OCI-LY7 (cell line): ENCODE measurements at regions not wholly inside any gene's neighbourhood (a gene's known extent, or its start where the extent isn't known, plus 50 kb on each side); places are given as distances from the start of the nearest gene placed in this dataset.

Source experiments
- BruUV-seq: library from RNA; stranded (reverse); fragments of 400-500 nt; replicated peaks from 2 replicates; lab custom pipeline; 2021; lab: Mats Ljungman, UMichigan
- CTCF ChIA-PET: fragments of 300-600 bp; sonication (Branson Sonifier 250); formaldehyde crosslinking; loops from one replicate; lab custom pipeline; 2022; ENCODE audit warnings: antibody characterized with exemption; ENCODE audit not compliant: unreplicated experiment; lab: Charles Lee
- POLR2A ChIA-PET: fragments of 300-600 bp; sonication (Branson Sonifier 250); formaldehyde crosslinking; loops from one replicate; lab custom pipeline; 2022; ENCODE audit warnings: antibody characterized with exemption; lab: Charles Lee
- DNase-seq: peaks from one replicate; pipeline ENCODE4 v3.0.0-alpha.2; 2015; ENCODE audit warnings: low spot score
- H2AFZ ChIP-seq: fragments of 200-600 bp; sonication (generic), shearing (Covaris generic); 2 replicates; pipeline ENCODE4 v1.6.1; 2014; ENCODE audit warnings: mild to moderate bottlenecking, antibody characterized with exemption, low read length, moderate library complexity
- H3K27ac ChIP-seq: fragments of 200-600 bp; sonication (generic); 2 replicates; pipeline ENCODE4 v1.5.1; 2014; ENCODE audit warnings: mixed run types, low read depth, mild to moderate bottlenecking, moderate library complexity, low read length, inconsistent platforms; ENCODE audit not compliant: poor library complexity, severe bottlenecking
- H3K36me3 ChIP-seq: fragments of 200-600 bp; sonication (generic); 2 replicates; pipeline ENCODE4 v1.6.1; 2014; ENCODE audit warnings: mild to moderate bottlenecking, antibody characterized with exemption, low read length, moderate library complexity, mixed read lengths; ENCODE audit not compliant: insufficient read depth
- H3K4me1 ChIP-seq: fragments of 200-600 bp; sonication (generic); 2 replicates; pipeline ENCODE4 v1.5.1; 2014; ENCODE audit warnings: mild to moderate bottlenecking, low read length; ENCODE audit not compliant: insufficient read depth, poor library complexity, severe bottlenecking
- H3K4me2 ChIP-seq: fragments of 200-600 bp; sonication (generic); 2 replicates; pipeline ENCODE4 v1.6.1; 2014; ENCODE audit warnings: mild to moderate bottlenecking, low read length
- H3K4me3 ChIP-seq: fragments of 200-600 bp; sonication (generic); 2 replicates; pipeline ENCODE4 v1.5.1; 2014; ENCODE audit warnings: mild to moderate bottlenecking, low read depth, low read length; ENCODE audit not compliant: poor library complexity, severe bottlenecking
- H3K79me2 ChIP-seq: fragments of 200-600 bp; sonication (generic); 2 replicates; pipeline ENCODE4 v1.6.1; 2016; ENCODE audit warnings: low read depth, mild to moderate bottlenecking, low read length, moderate library complexity, mixed read lengths; ENCODE audit not compliant: insufficient read depth
- H3K9me2 ChIP-seq: fragments of 200-600 bp; sonication (generic); 2 replicates; pipeline ENCODE4 v1.6.1; 2016; ENCODE audit warnings: mild to moderate bottlenecking, low read length, mixed read lengths; ENCODE audit not compliant: insufficient read depth
- H3K9me3 ChIP-seq: fragments of 200-600 bp; sonication (generic); 2 replicates; pipeline ENCODE4 v1.6.1; 2014; ENCODE audit warnings: mild to moderate bottlenecking, mixed run types, low read length, mixed read lengths
- H4K20me1 ChIP-seq: fragments of 200-600 bp; sonication (generic); 2 replicates; pipeline ENCODE4 v1.6.1; 2014; ENCODE audit warnings: mild to moderate bottlenecking, antibody characterized with exemption, low read length, moderate library complexity, mixed read lengths; ENCODE audit not compliant: insufficient read depth
- EZH2phosphoT487 ChIP-seq: fragments of 200-600 bp; sonication (generic); IDR thresholded peaks from 2 replicates; pipeline ENCODE4 v1.6.1; 2018; ENCODE audit warnings: low read depth, borderline replicate concordance, mild to moderate bottlenecking, mixed run types, antibody characterized with exemption, low read length, moderate library complexity, mixed read lengths
- intact Hi-C: fragments of 100-400 bp; cut with micrococcal nuclease; formaldehyde crosslinking; loops from one replicate; pipeline ENCODE4 v1.10.0; 2022; ENCODE audit not compliant: unreplicated experiment
- TF ChIP-seq, protein P1 (sequence below): fragments of 200-600 bp; sonication (generic); conservative IDR thresholded peaks from 2 replicates; pipeline ENCODE4 v1.5.1; 2014; ENCODE audit warnings: mild to moderate bottlenecking, antibody characterized with exemption, low read length, moderate library complexity, mixed read lengths

DNA sequence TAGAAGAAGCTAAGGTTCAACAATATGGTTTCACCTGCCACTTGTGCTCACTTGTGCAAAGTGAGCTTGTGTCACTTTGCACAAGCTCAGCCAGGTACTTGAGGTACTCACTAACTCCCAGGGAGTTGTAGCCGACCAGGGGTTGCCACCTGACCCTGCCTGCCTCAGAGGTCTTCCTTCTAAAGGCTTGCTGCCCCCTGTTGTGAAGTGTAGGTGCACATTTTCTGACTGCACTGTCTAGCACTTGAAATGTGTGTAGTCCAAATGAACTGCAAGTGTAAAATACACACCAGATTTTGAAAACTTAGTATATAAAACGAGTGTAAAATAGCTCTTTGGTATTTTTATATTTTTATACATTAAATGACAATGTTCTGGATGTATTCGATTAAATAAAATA lies 230.8 kb downstream of the DLEU7 start:
- peak overlapping the region; percentile 44 for H2AFZ ChIP-seq
- CTCF ChIA-PET: interaction anchor here (0.9 to 1.0 kb wide), 2 partner anchors 9 to 14 kb away, joined by 3 read pairs; no protein-coding TSS in a partner anchor
- intact Hi-C loops: no loop called here

DNA sequence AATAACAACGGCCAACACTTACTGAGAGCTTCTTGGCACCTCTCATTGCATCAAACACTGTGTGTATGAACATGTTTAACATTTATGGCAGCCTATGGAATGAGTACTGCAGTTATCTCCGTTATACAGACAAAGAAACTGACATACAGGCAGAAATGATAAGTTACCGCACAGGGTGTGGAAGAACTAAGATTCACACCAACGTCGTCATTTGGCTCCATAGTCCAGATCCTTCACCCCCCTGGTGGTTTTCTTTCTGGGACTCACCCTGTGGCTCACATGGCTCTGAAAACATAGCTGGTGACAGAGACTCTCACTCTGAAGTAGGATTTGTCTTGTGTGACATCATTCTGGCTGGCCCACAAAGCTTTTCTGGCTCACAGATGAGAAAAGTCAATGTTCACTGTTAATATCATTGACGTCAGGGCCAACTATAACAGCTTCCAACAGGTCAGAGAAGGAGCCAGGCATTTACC lies 230.1 kb downstream of the DLEU7 start:
- ChIA-PET POLR2A (interaction anchor here (1.5 kb wide), 1 partner anchor 9 kb away, joined by 4 read pairs; no protein-coding TSS in a partner anchor), CTCF (interaction anchor here (0.5 to 0.9 kb wide), 2 partner anchors 9 to 14 kb away, joined by 3 read pairs; no protein-coding TSS in a partner anchor)
- Histone ChIP-seq H2AFZ (no peak overlapping the region), H3K27ac (no peak overlapping the region), H3K4me3 (no peak overlapping the region), H3K79me2 (no peaks in the 10 kb centered on the region), H3K9me2 (no peaks in the 10 kb centered on the region), H4K20me1 (no peaks in the 10 kb centered on the region), H3K36me3 (no peaks in the 10 kb centered on the region), H3K4me2 (no peak overlapping the region), H3K9me3 (no peaks in the 10 kb centered on the region), H3K4me1 (peaks cover 33% of the 10 kb centered on the region)
- DNase-seq: no peak
- TF ChIP-seq EZH2phosphoT487: no peak
- TF ChIP-seq, protein P1, sequence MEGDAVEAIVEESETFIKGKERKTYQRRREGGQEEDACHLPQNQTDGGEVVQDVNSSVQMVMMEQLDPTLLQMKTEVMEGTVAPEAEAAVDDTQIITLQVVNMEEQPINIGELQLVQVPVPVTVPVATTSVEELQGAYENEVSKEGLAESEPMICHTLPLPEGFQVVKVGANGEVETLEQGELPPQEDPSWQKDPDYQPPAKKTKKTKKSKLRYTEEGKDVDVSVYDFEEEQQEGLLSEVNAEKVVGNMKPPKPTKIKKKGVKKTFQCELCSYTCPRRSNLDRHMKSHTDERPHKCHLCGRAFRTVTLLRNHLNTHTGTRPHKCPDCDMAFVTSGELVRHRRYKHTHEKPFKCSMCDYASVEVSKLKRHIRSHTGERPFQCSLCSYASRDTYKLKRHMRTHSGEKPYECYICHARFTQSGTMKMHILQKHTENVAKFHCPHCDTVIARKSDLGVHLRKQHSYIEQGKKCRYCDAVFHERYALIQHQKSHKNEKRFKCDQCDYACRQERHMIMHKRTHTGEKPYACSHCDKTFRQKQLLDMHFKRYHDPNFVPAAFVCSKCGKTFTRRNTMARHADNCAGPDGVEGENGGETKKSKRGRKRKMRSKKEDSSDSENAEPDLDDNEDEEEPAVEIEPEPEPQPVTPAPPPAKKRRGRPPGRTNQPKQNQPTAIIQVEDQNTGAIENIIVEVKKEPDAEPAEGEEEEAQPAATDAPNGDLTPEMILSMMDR: no peak
- intact Hi-C loops: no loop called here
- no TSS peak for BruUV-seq

More for the DNA sequence above, 230.8 kb downstream of the DLEU7 start:
- Histone ChIP-seq H3K4me1 (peaks cover 33% of the 10 kb centered on the region), H3K4me3 (no peak overlapping the region), H3K36me3 (no peaks in the 10 kb centered on the region), H3K27ac (no peak overlapping the region), H3K4me2 (no peak overlapping the region), H4K20me1 (no peaks in the 10 kb centered on the region), H3K79me2 (no peaks in the 10 kb centered on the region), H3K9me2 (no peaks in the 10 kb centered on the region), H3K9me3 (no peaks in the 10 kb centered on the region)
- BruUV-seq: no TSS peak
- TF ChIP-seq, protein P1: peak; percentile 79
- TF ChIP-seq EZH2phosphoT487: no peak
- DNase-seq: peak; percentile 82
- POLR2A ChIA-PET: interaction anchor here (1.5 kb wide), 1 partner anchor 10 kb away, joined by 4 read pairs; no protein-coding TSS in a partner anchor

DNA sequence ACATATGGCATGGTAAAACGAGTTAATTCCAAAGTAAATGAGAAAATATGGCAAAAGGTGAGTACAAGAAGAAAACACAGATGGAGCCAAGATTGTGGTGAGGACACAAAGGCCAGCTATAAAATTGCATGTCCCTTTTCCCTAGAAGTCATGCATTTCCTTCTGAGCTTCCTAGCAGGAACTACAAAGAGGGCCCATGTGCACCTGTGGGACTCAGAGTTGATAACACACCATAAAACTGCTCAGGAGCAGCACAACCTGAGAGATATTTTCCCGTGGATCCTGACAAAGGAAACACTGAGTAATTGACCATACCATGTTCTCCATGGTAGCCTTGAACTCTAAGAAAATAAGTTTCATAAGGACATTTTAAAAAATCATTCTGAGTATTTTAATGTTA lies 228.3 kb downstream of the DLEU7 start:
- ChIA-PET POLR2A (interaction anchor here (0.5 to 1.9 kb wide), 5 partner anchors 10 to 1054 kb away, joined by 3 to 5 read pairs (median 3); no protein-coding TSS in a partner anchor), CTCF (no interaction called here)
- no peaks in the 10 kb centered on the region for H3K36me3 ChIP-seq
- no peak overlapping the region for H2AFZ ChIP-seq
- H3K27ac ChIP-seq: no peak overlapping the region
- H3K4me3 ChIP-seq: no peak overlapping the region
- DNase-seq: no peak
- no peak overlapping the region for H3K4me2 ChIP-seq
- TF ChIP-seq, protein P1: no peak
- no peak for TF ChIP-seq EZH2phosphoT487
- no peaks in the 10 kb centered on the region for H3K9me2 ChIP-seq
- BruUV-seq: no TSS peak
- no peaks in the 10 kb centered on the region for H4K20me1 ChIP-seq
- H3K9me3 ChIP-seq: no peaks in the 10 kb centered on the region
- peaks cover 33% of the 10 kb centered on the region for H3K4me1 ChIP-seq
- intact Hi-C loops: no loop called here
- H3K79me2 ChIP-seq: no peaks in the 10 kb centered on the region
